Neural progenitor cell (in vitro differentiated cells): ENCODE measurements at regions not wholly inside any gene's neighbourhood (a gene's known extent, or its start where the extent isn't known, plus 50 kb on each side); places are given as distances from the start of the nearest gene placed in this dataset.

ENCODE experiments used
- DNase-seq: peaks from one replicate; pipeline ENCODE4 v3.0.0-alpha.2; 2016; ENCODE audit warnings: low spot score
- H2AFZ ChIP-seq: fragments of 200-600 bp; sonication (generic); replicated peaks from 2 replicates; pipeline ENCODE4 v1.6.1; 2016; ENCODE audit warnings: antibody characterized with exemption
- H3F3A ChIP-seq: fragments of 200-600 bp; sonication (generic); 2 replicates; pipeline ENCODE4 v1.6.1; 2016; ENCODE audit warnings: antibody characterized with exemption, low read depth
- H3K27ac ChIP-seq: fragments of 200-600 bp; sonication (generic); 2 replicates; pipeline ENCODE4 v1.5.1; 2016; ENCODE audit warnings: mild to moderate bottlenecking
- H3K27me3 ChIP-seq: fragments of 200-600 bp; sonication (generic); 2 replicates; pipeline ENCODE4 v1.6.1; 2016; ENCODE audit warnings: mild to moderate bottlenecking, moderate library complexity
- H3K36me3 ChIP-seq: fragments of 200-600 bp; sonication (generic); 2 replicates; pipeline ENCODE4 v1.5.1; 2016
- H3K4me1 ChIP-seq: fragments of 200-600 bp; sonication (generic); 2 replicates; pipeline ENCODE4 v1.6.1; 2016; ENCODE audit warnings: mixed run types
- H3K4me2 ChIP-seq: fragments of 200-600 bp; sonication (generic); 2 replicates; pipeline ENCODE4 v1.6.1; 2016
- H3K4me3 ChIP-seq: fragments of 200-600 bp; sonication (generic); 2 replicates; pipeline ENCODE4 v1.5.1; 2016
- H3K79me2 ChIP-seq: fragments of 200-600 bp; sonication (generic); 2 replicates; pipeline ENCODE4 v1.6.1; 2016; ENCODE audit warnings: low read depth
- H3K9ac ChIP-seq: fragments of 200-600 bp; sonication (generic); 2 replicates; pipeline ENCODE4 v1.6.1; 2016
- H3K9me3 ChIP-seq: fragments of 200-600 bp; sonication (generic); 2 replicates; pipeline ENCODE4 v1.5.1; 2016; ENCODE audit warnings: low read depth
- H4K20me1 ChIP-seq: fragments of 200-600 bp; sonication (generic); 2 replicates; pipeline ENCODE4 v1.6.1; 2016; ENCODE audit warnings: low read depth
- H3K27ac Mint-ChIP-seq: 3 replicates; pipeline ENCODE4 v1.8.0; 2021; ENCODE audit warnings: mixed read lengths
- H3K27me3 Mint-ChIP-seq: 2 replicates; pipeline ENCODE4 v1.8.0; 2022; ENCODE audit warnings: low read depth, mild to moderate bottlenecking, inconsistent platforms, moderate library complexity, mixed read lengths; ENCODE audit not compliant: insufficient read depth
- H3K36me3 Mint-ChIP-seq: 3 replicates; pipeline ENCODE4 v1.8.0; 2021; ENCODE audit warnings: mixed read lengths
- H3K4me1 Mint-ChIP-seq: 3 replicates; pipeline ENCODE4 v1.8.0; 2021; ENCODE audit warnings: mixed read lengths
- H3K4me3 Mint-ChIP-seq: 3 replicates; pipeline ENCODE4 v1.8.0; 2021; ENCODE audit warnings: mild to moderate bottlenecking, moderate library complexity, mixed read lengths
- H3K9me3 Mint-ChIP-seq: 3 replicates; pipeline ENCODE4 v1.8.0; 2020; ENCODE audit warnings: mixed read lengths
- EZH2 ChIP-seq: fragments of 200-600 bp; sonication (generic); IDR thresholded peaks from 2 replicates; pipeline ENCODE4 v1.6.1; 2017; ENCODE audit warnings: antibody characterized with exemption, mild to moderate bottlenecking, moderate library complexity
- EZH2phosphoT487 ChIP-seq: fragments of 200-600 bp; sonication (generic); IDR thresholded peaks from 2 replicates; pipeline ENCODE4 v1.6.1; 2017; ENCODE audit warnings: antibody characterized with exemption
- TF ChIP-seq, protein P1 (sequence below): fragments of 200-600 bp; sonication (generic); IDR thresholded peaks from 2 replicates; pipeline ENCODE4 v1.5.1; 2017; ENCODE audit warnings: antibody characterized with exemption, mild to moderate bottlenecking

- Mint-ChIP-seq H3K4me1 (peaks cover 3% of the 10 kb centered on the region), H3K9me3 (no peaks in the 10 kb centered on the region), H3K27ac (no peak overlapping the region), H3K4me3 (no peak overlapping the region), H3K36me3 (no peaks in the 10 kb centered on the region), H3K27me3 (peaks cover 3% of the 10 kb centered on the region)
- TF ChIP-seq EZH2phosphoT487 (no peak), EZH2 (no peak)
- TF ChIP-seq, protein P1, sequence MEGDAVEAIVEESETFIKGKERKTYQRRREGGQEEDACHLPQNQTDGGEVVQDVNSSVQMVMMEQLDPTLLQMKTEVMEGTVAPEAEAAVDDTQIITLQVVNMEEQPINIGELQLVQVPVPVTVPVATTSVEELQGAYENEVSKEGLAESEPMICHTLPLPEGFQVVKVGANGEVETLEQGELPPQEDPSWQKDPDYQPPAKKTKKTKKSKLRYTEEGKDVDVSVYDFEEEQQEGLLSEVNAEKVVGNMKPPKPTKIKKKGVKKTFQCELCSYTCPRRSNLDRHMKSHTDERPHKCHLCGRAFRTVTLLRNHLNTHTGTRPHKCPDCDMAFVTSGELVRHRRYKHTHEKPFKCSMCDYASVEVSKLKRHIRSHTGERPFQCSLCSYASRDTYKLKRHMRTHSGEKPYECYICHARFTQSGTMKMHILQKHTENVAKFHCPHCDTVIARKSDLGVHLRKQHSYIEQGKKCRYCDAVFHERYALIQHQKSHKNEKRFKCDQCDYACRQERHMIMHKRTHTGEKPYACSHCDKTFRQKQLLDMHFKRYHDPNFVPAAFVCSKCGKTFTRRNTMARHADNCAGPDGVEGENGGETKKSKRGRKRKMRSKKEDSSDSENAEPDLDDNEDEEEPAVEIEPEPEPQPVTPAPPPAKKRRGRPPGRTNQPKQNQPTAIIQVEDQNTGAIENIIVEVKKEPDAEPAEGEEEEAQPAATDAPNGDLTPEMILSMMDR: no peak
- Histone ChIP-seq H3F3A (no peaks in the 10 kb centered on the region), H3K4me2 (no peak overlapping the region), H2AFZ (no peak overlapping the region), H3K79me2 (no peaks in the 10 kb centered on the region), H3K9me3 (no peaks in the 10 kb centered on the region), H3K9ac (no peak overlapping the region), H3K27me3 (no peaks in the 10 kb centered on the region), H4K20me1 (no peaks in the 10 kb centered on the region), H3K4me3 (no peak overlapping the region), H3K27ac (no peak overlapping the region), H3K36me3 (no peaks in the 10 kb centered on the region), H3K4me1 (no peaks in the 10 kb centered on the region)
- no peak for DNase-seq
Measured at GRCh38 chr6:85062884-85063283, 298.5 kb upstream of the TBX18 start.

GRCh38 chr6:85058806-85059205 lies 294.4 kb upstream of the TBX18 start:
- H3K4me3 Mint-ChIP-seq: no peak overlapping the region
- no peak overlapping the region for H3K27ac Mint-ChIP-seq
- TF ChIP-seq, protein P1: no peak
- TF ChIP-seq EZH2 (no peak), EZH2phosphoT487 (no peak)
- Histone ChIP-seq H3K27ac (no peak overlapping the region), H2AFZ (no peak overlapping the region), H4K20me1 (no peaks in the 10 kb centered on the region), H3K9ac (no peak overlapping the region), H3K9me3 (no peaks in the 10 kb centered on the region), H3K79me2 (no peaks in the 10 kb centered on the region), H3K4me3 (no peak overlapping the region), H3K4me2 (no peak overlapping the region), H3K4me1 (no peaks in the 10 kb centered on the region), H3F3A (no peaks in the 10 kb centered on the region), H3K27me3 (no peaks in the 10 kb centered on the region), H3K36me3 (no peaks in the 10 kb centered on the region)
- no peaks in the 10 kb centered on the region for H3K9me3 Mint-ChIP-seq
- no peak for DNase-seq
- no peaks in the 10 kb centered on the region for H3K4me1 Mint-ChIP-seq
- H3K36me3 Mint-ChIP-seq: no peaks in the 10 kb centered on the region
- H3K27me3 Mint-ChIP-seq: peaks cover 4% of the 10 kb centered on the region

GRCh38 chr6:85050149-85050548 lies 285.8 kb upstream of the TBX18 start:
- no peaks in the 10 kb centered on the region for H3F3A ChIP-seq
- no peaks in the 10 kb centered on the region for H3K27me3 ChIP-seq
- no peaks in the 10 kb centered on the region for H3K9me3 ChIP-seq
- no peak overlapping the region for H3K27ac Mint-ChIP-seq
- no peaks in the 10 kb centered on the region for H3K4me1 Mint-ChIP-seq
- TF ChIP-seq EZH2 (no peak), EZH2phosphoT487 (no peak)
- TF ChIP-seq, protein P1: no peak
- no peak overlapping the region for H3K9ac ChIP-seq
- H3K27me3 Mint-ChIP-seq: peaks cover 2% of the 10 kb centered on the region
- H3K9me3 Mint-ChIP-seq: no peaks in the 10 kb centered on the region
- H2AFZ ChIP-seq: no peak overlapping the region
- no peaks in the 10 kb centered on the region for H4K20me1 ChIP-seq
- H3K4me3 Mint-ChIP-seq: no peak overlapping the region
- H3K4me2 ChIP-seq: no peak overlapping the region
- no peak overlapping the region for H3K4me3 ChIP-seq
- no peaks in the 10 kb centered on the region for H3K79me2 ChIP-seq
- no peak overlapping the region for H3K27ac ChIP-seq
- no peaks in the 10 kb centered on the region for H3K4me1 ChIP-seq
- no peaks in the 10 kb centered on the region for H3K36me3 ChIP-seq
- no peak for DNase-seq
- no peaks in the 10 kb centered on the region for H3K36me3 Mint-ChIP-seq

DNA sequence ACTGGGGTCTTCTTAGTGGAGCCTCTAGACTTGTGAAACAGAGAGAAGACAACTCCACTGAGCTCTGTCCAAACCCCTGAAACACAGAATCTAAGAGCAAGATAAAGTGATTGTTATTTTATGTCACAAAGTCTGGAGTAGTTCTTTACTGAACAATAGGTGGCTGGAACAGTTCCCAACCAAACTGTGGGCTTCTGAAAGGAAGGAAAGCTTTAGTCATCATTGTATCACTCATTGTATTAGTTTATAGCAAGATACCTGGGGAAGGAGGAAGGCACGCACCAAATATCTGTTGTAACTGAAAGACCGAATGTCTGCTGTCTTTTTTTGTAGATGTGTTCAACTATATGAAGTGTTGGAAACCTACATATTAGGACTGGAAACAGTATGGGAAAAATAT lies 284.9 kb upstream of the TBX18 start:
- no peak for DNase-seq
- Histone ChIP-seq H3K4me1 (no peaks in the 10 kb centered on the region), H3K4me2 (no peak overlapping the region), H3K36me3 (no peaks in the 10 kb centered on the region), H3K79me2 (no peaks in the 10 kb centered on the region), H3K27ac (no peak overlapping the region), H3K9me3 (no peaks in the 10 kb centered on the region), H3K27me3 (no peaks in the 10 kb centered on the region), H4K20me1 (no peaks in the 10 kb centered on the region), H3K9ac (no peak overlapping the region), H2AFZ (no peak overlapping the region), H3K4me3 (no peak overlapping the region), H3F3A (no peaks in the 10 kb centered on the region)
- peaks cover 2% of the 10 kb centered on the region for H3K27me3 Mint-ChIP-seq
- H3K36me3 Mint-ChIP-seq: no peaks in the 10 kb centered on the region
- H3K27ac Mint-ChIP-seq: no peak overlapping the region
- TF ChIP-seq, protein P1: no peak
- no peak for TF ChIP-seq EZH2
- TF ChIP-seq EZH2phosphoT487: no peak
- no peak overlapping the region for H3K4me3 Mint-ChIP-seq
- H3K4me1 Mint-ChIP-seq: no peaks in the 10 kb centered on the region
- H3K9me3 Mint-ChIP-seq: no peaks in the 10 kb centered on the region
